ENCODE measurements at regions not wholly inside any gene's neighbourhood (a gene's known extent, or its start where the extent isn't known, plus 50 kb on each side); places are given as distances from the start of the nearest gene placed in this dataset.

GRCh38 chr3:127408022-127408683, 120.3 kb upstream of the PRR20G start:
- Mint-ChIP-seq H3K27ac (no peak overlapping the region), H3K4me3 (no peak overlapping the region), H3K9me3 (no peaks in the 10 kb centered on the region), H3K4me1 (peaks cover 30% of the 10 kb centered on the region), H3K27me3 (ENCODE audit: low read depth) (peaks cover 4% of the 10 kb centered on the region; the same call in 1 of the 2 replicates), H3K36me3 (no peaks in the 10 kb centered on the region)
- ATAC-seq (no peak), DNase-seq (ENCODE audit: low spot score) (no peak)
- ChIA-PET CTCF (interaction anchor here (0.5 to 1.0 kb wide), 5 partner anchors 17 to 651 kb away, joined by 3 to 5 read pairs (median 3); no protein-coding TSS in a partner anchor), POLR2A (no interaction called here)
- TF ChIP-seq ERG (CRISPR knock-in tag; IDR thresholded peaks at IDR 0.05) (no peak), HMGA2 (CRISPR knock-in tag; IDR thresholded peaks at IDR 0.05) (no peak), GABPB1 (CRISPR knock-in tag; IDR thresholded peaks at IDR 0.05) (no peak), RELA (CRISPR knock-in tag; IDR thresholded peaks at IDR 0.05; ENCODE audit: borderline replicate concordance) (no peak), ZNF396 (CRISPR knock-in tag; IDR thresholded peaks at IDR 0.05; ENCODE audit: borderline replicate concordance) (no peak), ATF6 (CRISPR knock-in tag; IDR thresholded peaks at IDR 0.05) (no peak), JAZF1 (CRISPR knock-in tag; IDR thresholded peaks at IDR 0.05) (no peak)

- CTCF ChIA-PET = interaction anchor here (0.9 to 2.2 kb wide), 7 partner anchors 11 to 139 kb away, joined by 3 to 12 read pairs (median 5); no protein-coding TSS in a partner anchor
- Mint-ChIP-seq H3K4me3 (no peak overlapping the region), H3K4me1 (peaks cover 30% of the 10 kb centered on the region), H3K9me3 (no peaks in the 10 kb centered on the region), H3K27ac (no peak overlapping the region), H3K27me3 (ENCODE audit: low read depth) (peaks cover 4% of the 10 kb centered on the region; the same call in 1 of the 2 replicates), H3K36me3 (no peaks in the 10 kb centered on the region)
- no peak for DNase-seq (ENCODE audit: low spot score)
- no peak for ATAC-seq
- POLR2A ChIA-PET = no interaction called here
- no peak for TF ChIP-seq USF2 (CRISPR knock-in tag; IDR thresholded peaks at IDR 0.05)
- TF ChIP-seq NR2C2 (CRISPR knock-in tag; IDR thresholded peaks at IDR 0.05) = no peak
- TF ChIP-seq GRHL2 (CRISPR knock-in tag; IDR thresholded peaks at IDR 0.05; ENCODE audit: insufficient replicate concordance, severe bottlenecking) = no peak
- TF ChIP-seq CBFB (CRISPR knock-in tag; IDR thresholded peaks at IDR 0.05; ENCODE audit: low read depth) = no peak
- no peak for TF ChIP-seq IRF1 (CRISPR knock-in tag; IDR thresholded peaks at IDR 0.05)
- TF ChIP-seq PREB (CRISPR knock-in tag; IDR thresholded peaks at IDR 0.05; ENCODE audit: borderline replicate concordance) = no peak
- TF ChIP-seq ATF6 (CRISPR knock-in tag; IDR thresholded peaks at IDR 0.05) = no peak
- TF ChIP-seq USF1 (CRISPR knock-in tag; IDR thresholded peaks at IDR 0.05) = no peak
- TF ChIP-seq CREB1 (CRISPR knock-in tag; IDR thresholded peaks at IDR 0.05) = no peak
- TF ChIP-seq CDX4 (CRISPR knock-in tag; IDR thresholded peaks at IDR 0.05; ENCODE audit: borderline replicate concordance) = no peak
- TF ChIP-seq NR1H2 (CRISPR knock-in tag; IDR thresholded peaks at IDR 0.05) = no peak
- no peak for TF ChIP-seq SMAD4 (CRISPR knock-in tag; IDR thresholded peaks at IDR 0.05)
- no peak for TF ChIP-seq TP53 (CRISPR knock-in tag; IDR thresholded peaks at IDR 0.05)
- TF ChIP-seq ESRRA (CRISPR knock-in tag; IDR thresholded peaks at IDR 0.05; ENCODE audit: borderline replicate concordance) = no peak
Observed at GRCh38 chr3:127407026-127407939, 119.4 kb upstream of the PRR20G start.

Data from WTC11 (cell line).